IMR-90 (cell line): ENCODE measurements at regions not wholly inside any gene's neighbourhood (a gene's known extent, or its start where the extent isn't known, plus 50 kb on each side); places are given as distances from the start of the nearest gene placed in this dataset.

ENCODE experiments used
- ATAC-seq: fragments of 200-7000 bp; cut with Tn5 transposase; 2 replicates; pipeline ENCODE4 v1.9.1; 2020; ENCODE audit warnings: low read depth, mild to moderate bottlenecking, moderate library complexity
- BruUV-seq: library from RNA; stranded (reverse); fragments of 400-500 nt; replicated peaks from 2 replicates; lab custom pipeline; 2021; lab: Mats Ljungman, UMichigan
- CTCF ChIA-PET: fragments of 300-600 bp; formaldehyde crosslinking; extraction: SDS; loops from one replicate; lab custom pipeline; 2021; ENCODE audit warnings: antibody characterized with exemption; lab: Yijun Ruan, JAX
- POLR2A ChIA-PET: fragments of 300-600 bp; sonication (Branson Sonifier 250); formaldehyde crosslinking; loops from one replicate; lab custom pipeline; 2022; ENCODE audit warnings: antibody characterized with exemption; ENCODE audit not compliant: unreplicated experiment; lab: Charles Lee
- DNase-seq: peaks from one replicate; pipeline ENCODE4 v3.0.0; 2013
- H2AFZ ChIP-seq: replicated peaks from 2 replicates; pipeline ENCODE3; 2013; ENCODE audit warnings: low read length, mild to moderate bottlenecking; ENCODE audit not compliant: poor library complexity
- H2AK5ac ChIP-seq: 2 replicates; pipeline ENCODE4 v1.6.1; 2013; ENCODE audit warnings: low read depth, low read length, inconsistent platforms
- H2AK9ac ChIP-seq: replicated peaks from 2 replicates; pipeline ENCODE3; 2013; ENCODE audit warnings: mild to moderate bottlenecking, low read depth, low read length, moderate library complexity; ENCODE audit not compliant: poor library complexity
- H2BK120ac ChIP-seq: 2 replicates; pipeline ENCODE4 v1.6.1; 2013; ENCODE audit warnings: low read depth, low read length, inconsistent platforms
- H2BK15ac ChIP-seq: 3 replicates; pipeline ENCODE4 v1.6.1; 2013; ENCODE audit warnings: low read depth, low read length, inconsistent platforms
- H2BK20ac ChIP-seq: 2 replicates; pipeline ENCODE4 v1.6.1; 2013; ENCODE audit warnings: low read depth, mild to moderate bottlenecking, inconsistent platforms, low read length, moderate library complexity
- H2BK5ac ChIP-seq: 2 replicates; pipeline ENCODE4 v1.6.1; 2013; ENCODE audit warnings: mild to moderate bottlenecking, low read depth, low read length, inconsistent platforms; ENCODE audit not compliant: poor library complexity, severe bottlenecking
- H3K14ac ChIP-seq: replicated peaks from 2 replicates; pipeline ENCODE4 v1.6.1; 2013; ENCODE audit warnings: low read depth, low read length, inconsistent platforms
- H3K18ac ChIP-seq: 2 replicates; pipeline ENCODE4 v1.6.1; 2013; ENCODE audit warnings: low read depth, low read length, control low read depth
- H3K23ac ChIP-seq: 2 replicates; pipeline ENCODE4 v1.6.1; 2013; ENCODE audit warnings: low read depth, low read length, inconsistent platforms
- H3K27ac ChIP-seq: 2 replicates; pipeline ENCODE4 v1.5.1; 2013; ENCODE audit warnings: mild to moderate bottlenecking, control low read depth, low read length; ENCODE audit not compliant: insufficient read depth
- H3K27me3 ChIP-seq: 2 replicates; pipeline ENCODE4 v1.6.1; 2013; ENCODE audit warnings: low read length; ENCODE audit not compliant: control insufficient read depth, insufficient read depth
- H3K36me3 ChIP-seq: 2 replicates; pipeline ENCODE4 v1.6.1; 2013; ENCODE audit warnings: low read length, mixed read lengths; ENCODE audit not compliant: control insufficient read depth, insufficient read depth
- H3K4ac ChIP-seq: 2 replicates; pipeline ENCODE4 v1.6.1; 2013; ENCODE audit warnings: low read depth, low read length, inconsistent platforms
- H3K4me1 ChIP-seq: 2 replicates; pipeline ENCODE4 v1.6.1; 2013; ENCODE audit warnings: low read length, mixed read lengths; ENCODE audit not compliant: control insufficient read depth, insufficient read depth
- H3K4me2 ChIP-seq: 2 replicates; pipeline ENCODE4 v1.6.1; 2013; ENCODE audit warnings: low read depth, mild to moderate bottlenecking, control low read depth, low read length, moderate library complexity
- H3K4me3 ChIP-seq: 2 replicates; pipeline ENCODE4 v1.5.1; 2013; ENCODE audit warnings: low read depth, mild to moderate bottlenecking, control low read depth, low read length, moderate library complexity; ENCODE audit not compliant: insufficient read depth
- H3K56ac ChIP-seq: 2 replicates; pipeline ENCODE4 v1.6.1; 2013; ENCODE audit warnings: low read length, inconsistent platforms; ENCODE audit not compliant: insufficient read depth; ENCODE audit errors: extremely low read depth
- H3K79me1 ChIP-seq, 2 experiments: 2 replicates each; pipeline ENCODE4 v1.6.1; 2013; ENCODE audit warnings: low read length in 2 of 2, inconsistent platforms in 1 of 2, low read depth in 1 of 2
- H3K9ac ChIP-seq: 2 replicates; pipeline ENCODE4 v1.6.1; 2013; ENCODE audit warnings: low read depth, low read length, control low read depth
- H3K9me1 ChIP-seq: 2 replicates; pipeline ENCODE4 v1.6.1; 2013; ENCODE audit warnings: low read length, inconsistent platforms; ENCODE audit not compliant: insufficient read depth
- H3K9me3 ChIP-seq: 2 replicates; pipeline ENCODE4 v1.6.1; 2013; ENCODE audit warnings: low read length; ENCODE audit not compliant: control insufficient read depth, insufficient read depth
- H4K20me1 ChIP-seq: 2 replicates; pipeline ENCODE4 v1.6.1; 2013; ENCODE audit warnings: low read length, inconsistent platforms; ENCODE audit not compliant: insufficient read depth
- H4K5ac ChIP-seq: 2 replicates; pipeline ENCODE4 v1.6.1; 2013; ENCODE audit warnings: mild to moderate bottlenecking, low read depth, low read length, control low read depth
- H4K8ac ChIP-seq, 2 experiments: 2 replicates each; pipeline ENCODE4 v1.6.1; 2013; ENCODE audit warnings: low read depth in 2 of 2, low read length in 2 of 2, control low read depth in 1 of 2, inconsistent platforms in 1 of 2
- H4K91ac ChIP-seq: 2 replicates; pipeline ENCODE4 v1.6.1; 2013; ENCODE audit warnings: low read depth, low read length, inconsistent platforms; ENCODE audit not compliant: insufficient read depth
- BHLHE40 ChIP-seq: fragments of 150-350 bp; IDR thresholded peaks from 2 replicates; pipeline ENCODE4 v1.6.1; 2016; ENCODE audit warnings: mild to moderate bottlenecking, low read depth, low read length
- CEBPB ChIP-seq: IDR thresholded peaks from 2 replicates; pipeline ENCODE4 v1.6.1; 2012; ENCODE audit warnings: low read depth, low read length, improper control_type of control experiment
- CHD1 ChIP-seq: IDR thresholded peaks from 2 replicates; pipeline ENCODE4 v1.6.1; 2012; ENCODE audit warnings: low read depth, low read length, improper control_type of control experiment
- FOS ChIP-seq: fragments of 150-350 bp; IDR thresholded peaks from 2 replicates; pipeline ENCODE4 v1.6.1; 2016; ENCODE audit warnings: low read depth, low read length
- MAFK ChIP-seq: IDR thresholded peaks from 2 replicates; pipeline ENCODE4 v1.6.1; 2012; ENCODE audit warnings: low read depth, low read length, improper control_type of control experiment
- MAZ ChIP-seq: IDR thresholded peaks from 2 replicates; pipeline ENCODE4 v1.6.1; 2012; ENCODE audit warnings: low read depth, mild to moderate bottlenecking, low read length, improper control_type of control experiment, moderate library complexity, borderline replicate concordance
- MXI1 ChIP-seq: IDR thresholded peaks from 2 replicates; pipeline ENCODE4 v1.6.1; 2012; ENCODE audit warnings: low read depth, mild to moderate bottlenecking, low read length, moderate library complexity, borderline replicate concordance
- NFE2L2 ChIP-seq: fragments of 150-350 bp; IDR thresholded peaks from 2 replicates; pipeline ENCODE4 v1.6.1; 2016; ENCODE audit warnings: low read depth, mild to moderate bottlenecking, low read length
- POLR2A ChIP-seq: IDR thresholded peaks from 2 replicates; pipeline ENCODE4 v1.6.1; 2012; ENCODE audit warnings: mild to moderate bottlenecking, low read depth, low read length
- RCOR1 ChIP-seq: IDR thresholded peaks from 2 replicates; pipeline ENCODE4 v1.6.1; 2012; ENCODE audit warnings: mild to moderate bottlenecking, low read length, improper control_type of control experiment; ENCODE audit not compliant: insufficient replicate concordance
- RFX5 ChIP-seq: IDR thresholded peaks from 2 replicates; pipeline ENCODE4 v1.8.0; 2012; ENCODE audit warnings: low read depth, mild to moderate bottlenecking, low read length, moderate library complexity
- SMC3 ChIP-seq: fragments of 150-350 bp; IDR thresholded peaks from 2 replicates; pipeline ENCODE4 v1.6.1; 2016; ENCODE audit warnings: low read depth, mild to moderate bottlenecking, antibody characterized with exemption, low read length, moderate library complexity
- WGBS, 2 experiments: methylation state at CpG; one replicate each; pipeline versions ENCODE4 v1.1.5 to v1.1.7; 2013; ENCODE audit warnings: missing lambda C conversion rate in 2 of 2; ENCODE audit not compliant: insufficient read length in 1 of 2; ENCODE audit errors: extremely low coverage in 2 of 2; 5-methylcytosine and 5-hydroxymethylcytosine counted together
- dilution Hi-C: fragments of 300-500 bp; cut with HindIII; formaldehyde crosslinking; loops from one replicate; pipeline ENCODE4 v1.14.3; 2018; ENCODE audit warnings: low sequenced_read_pairs; ENCODE audit not compliant: unreplicated experiment
- in situ Hi-C: fragments of 300-500 bp; cut with MboI; formaldehyde crosslinking; loops from 3 replicates; pipeline ENCODE4 v1.14.3; 2019; ENCODE audit warnings: low sequenced_read_pairs, inconsistent platforms, mixed read lengths
- intact Hi-C: fragments of 100-400 bp; cut with micrococcal nuclease; formaldehyde crosslinking; loops from 2 replicates; pipeline ENCODE4 v1.10.0; 2022
- TF ChIP-seq, protein P1 (sequence below): conservative IDR thresholded peaks from 2 replicates; pipeline ENCODE4 v1.5.1; 2012; ENCODE audit warnings: mild to moderate bottlenecking, low read depth, low read length, improper control_type of control experiment
- TF ChIP-seq, protein P2 (sequence below): fragments of 150-350 bp; IDR thresholded peaks from 2 replicates; pipeline ENCODE4 v1.6.1; 2017; ENCODE audit warnings: mild to moderate bottlenecking, antibody characterized with exemption, low read length, low read depth
- TF ChIP-seq, protein P3 (sequence below): fragments of 150-350 bp; IDR thresholded peaks from 2 replicates; pipeline ENCODE4 v1.6.1; 2016; ENCODE audit warnings: low read depth, mild to moderate bottlenecking, low read length, moderate library complexity, borderline replicate concordance

DNA sequence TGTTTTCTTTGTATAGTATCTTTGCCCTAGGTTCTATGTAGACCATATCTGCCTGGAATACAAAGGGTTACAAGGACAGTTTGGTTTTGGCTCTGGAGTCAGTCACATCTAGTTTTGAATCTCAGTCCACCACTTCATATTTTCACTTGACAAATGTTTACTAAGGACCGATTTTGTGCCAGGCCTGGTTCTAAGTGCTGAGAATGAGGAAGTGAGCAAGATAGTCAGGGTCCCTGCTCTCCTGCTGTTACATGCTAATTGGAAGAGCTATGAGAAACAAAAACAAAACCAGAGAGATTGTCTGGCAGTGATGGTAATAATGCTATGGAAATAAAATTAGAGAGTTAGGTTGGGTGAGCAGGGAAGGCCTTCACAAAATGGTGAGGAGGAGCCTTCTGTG lies 66.1 kb upstream of the ARHGAP20 start:
- Histone ChIP-seq H2AFZ (no peak overlapping the region), H3K4ac (peak overlapping the region; percentile 80), H3K4me1 (peaks cover 8% of the 10 kb centered on the region), H2BK15ac (peak overlapping the region; percentile 41; the same call in 2 of the 3 replicates), H3K4me2 (peak overlapping the region; percentile 14; the same call in 1 of the 2 replicates), H3K27ac (peak overlapping the region; percentile 87), H2AK9ac (no peak overlapping the region), H2BK20ac (peak overlapping the region; percentile 75), H3K23ac (peak overlapping the region; percentile 51), H3K9me1 (no peaks in the 10 kb centered on the region), H4K20me1 (no peaks in the 10 kb centered on the region), H4K5ac (peak overlapping the region; percentile 51; the same call in 1 of the 2 replicates), H3K14ac (peak overlapping the region; percentile 33), H3K27me3 (no peaks in the 10 kb centered on the region), H3K4me3 (no peak overlapping the region), H2AK5ac (peak overlapping the region; percentile 89), H3K36me3 (no peaks in the 10 kb centered on the region), H2BK120ac (peak overlapping the region; percentile 89), H3K9me3 (peaks cover 6% of the 10 kb centered on the region), H2BK5ac (peak overlapping the region; percentile 79), H3K79me1 (no peaks in the 10 kb centered on the region), H3K9ac (no peak overlapping the region), H3K18ac (peak overlapping the region; percentile 50), H4K8ac (peak overlapping the region; percentile 43 to 81), H3K56ac (peak overlapping the region; percentile 76; the same call in 1 of the 2 replicates), H4K91ac (peak overlapping the region; percentile 64)
- POLR2A ChIA-PET, result no interaction called here
- dilution Hi-C loops, result no loop called here
- TF ChIP-seq, protein P1, sequence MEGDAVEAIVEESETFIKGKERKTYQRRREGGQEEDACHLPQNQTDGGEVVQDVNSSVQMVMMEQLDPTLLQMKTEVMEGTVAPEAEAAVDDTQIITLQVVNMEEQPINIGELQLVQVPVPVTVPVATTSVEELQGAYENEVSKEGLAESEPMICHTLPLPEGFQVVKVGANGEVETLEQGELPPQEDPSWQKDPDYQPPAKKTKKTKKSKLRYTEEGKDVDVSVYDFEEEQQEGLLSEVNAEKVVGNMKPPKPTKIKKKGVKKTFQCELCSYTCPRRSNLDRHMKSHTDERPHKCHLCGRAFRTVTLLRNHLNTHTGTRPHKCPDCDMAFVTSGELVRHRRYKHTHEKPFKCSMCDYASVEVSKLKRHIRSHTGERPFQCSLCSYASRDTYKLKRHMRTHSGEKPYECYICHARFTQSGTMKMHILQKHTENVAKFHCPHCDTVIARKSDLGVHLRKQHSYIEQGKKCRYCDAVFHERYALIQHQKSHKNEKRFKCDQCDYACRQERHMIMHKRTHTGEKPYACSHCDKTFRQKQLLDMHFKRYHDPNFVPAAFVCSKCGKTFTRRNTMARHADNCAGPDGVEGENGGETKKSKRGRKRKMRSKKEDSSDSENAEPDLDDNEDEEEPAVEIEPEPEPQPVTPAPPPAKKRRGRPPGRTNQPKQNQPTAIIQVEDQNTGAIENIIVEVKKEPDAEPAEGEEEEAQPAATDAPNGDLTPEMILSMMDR, result no peak
- no peak for TF ChIP-seq NFE2L2
- TF ChIP-seq MAZ, result no peak
- TF ChIP-seq SMC3, result no peak
- no peak for TF ChIP-seq POLR2A
- TF ChIP-seq CEBPB, result no peak
- no peak for TF ChIP-seq CHD1
- TF ChIP-seq MXI1, result no peak
- TF ChIP-seq RCOR1, result no peak
- no peak for TF ChIP-seq BHLHE40
- TF ChIP-seq MAFK, result no peak
- TF ChIP-seq, protein P2, sequence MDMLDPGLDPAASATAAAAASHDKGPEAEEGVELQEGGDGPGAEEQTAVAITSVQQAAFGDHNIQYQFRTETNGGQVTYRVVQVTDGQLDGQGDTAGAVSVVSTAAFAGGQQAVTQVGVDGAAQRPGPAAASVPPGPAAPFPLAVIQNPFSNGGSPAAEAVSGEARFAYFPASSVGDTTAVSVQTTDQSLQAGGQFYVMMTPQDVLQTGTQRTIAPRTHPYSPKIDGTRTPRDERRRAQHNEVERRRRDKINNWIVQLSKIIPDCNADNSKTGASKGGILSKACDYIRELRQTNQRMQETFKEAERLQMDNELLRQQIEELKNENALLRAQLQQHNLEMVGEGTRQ, result no peak
- TF ChIP-seq, protein P3, sequence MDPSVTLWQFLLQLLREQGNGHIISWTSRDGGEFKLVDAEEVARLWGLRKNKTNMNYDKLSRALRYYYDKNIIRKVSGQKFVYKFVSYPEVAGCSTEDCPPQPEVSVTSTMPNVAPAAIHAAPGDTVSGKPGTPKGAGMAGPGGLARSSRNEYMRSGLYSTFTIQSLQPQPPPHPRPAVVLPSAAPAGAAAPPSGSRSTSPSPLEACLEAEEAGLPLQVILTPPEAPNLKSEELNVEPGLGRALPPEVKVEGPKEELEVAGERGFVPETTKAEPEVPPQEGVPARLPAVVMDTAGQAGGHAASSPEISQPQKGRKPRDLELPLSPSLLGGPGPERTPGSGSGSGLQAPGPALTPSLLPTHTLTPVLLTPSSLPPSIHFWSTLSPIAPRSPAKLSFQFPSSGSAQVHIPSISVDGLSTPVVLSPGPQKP, result no peak
- no peak for TF ChIP-seq FOS
- no peak for TF ChIP-seq RFX5
- peak; percentile 69 for ATAC-seq
- no CpG with 5 or more reads among the region's 1 CpG for WGBS, 2 experiments
- intact Hi-C loops, result no loop called here
- no TSS peak for BruUV-seq
- DNase-seq, result peak; percentile 48
- CTCF ChIA-PET, result no interaction called here
- in situ Hi-C loops, result no loop called here
